ENCODE measurements at regions not wholly inside any gene's neighbourhood (a gene's known extent, or its start where the extent isn't known, plus 50 kb on each side); places are given as distances from the start of the nearest gene placed in this dataset.

GRCh38 chr19:31983647-31984046 is 361.8 kb upstream of the ZNF507 start:
- no peak for DNase-seq (ENCODE audit: low spot score)

GRCh38 chr19:31985001-31985605 is 360.3 kb upstream of the ZNF507 start:
- no peak for DNase-seq (ENCODE audit: low spot score)

- no peak for DNase-seq (ENCODE audit: low spot score)
Measured at GRCh38 chr19:31986951-31987350, 358.5 kb upstream of the ZNF507 start.

GRCh38 chr19:31988256-31988655 is 357.2 kb upstream of the ZNF507 start:
- no peak for DNase-seq (ENCODE audit: low spot score)

GRCh38 chr19:31991984-31992655 is 353.3 kb upstream of the ZNF507 start:
- no peak for DNase-seq (ENCODE audit: low spot score)

- DNase-seq (ENCODE audit: low spot score), result no peak
Measured at GRCh38 chr19:31992750-31993149, 352.7 kb upstream of the ZNF507 start.

GRCh38 chr19:31995546-31995945 is 349.9 kb upstream of the ZNF507 start:
- no peak for DNase-seq (ENCODE audit: low spot score)

- no peak for DNase-seq (ENCODE audit: low spot score)
Measured at GRCh38 chr19:32010071-32010470, 335.3 kb upstream of the ZNF507 start.

GRCh38 chr19:32012206-32012605 is 333.2 kb upstream of the ZNF507 start:
- DNase-seq (ENCODE audit: low spot score), result no peak

- no peak for DNase-seq (ENCODE audit: low spot score)
Measured at GRCh38 chr19:32012886-32013631, 332.4 kb upstream of the ZNF507 start.

GRCh38 chr19:32017176-32017953 is 328.0 kb upstream of the ZNF507 start:
- DNase-seq (ENCODE audit: low spot score), result no peak

GRCh38 chr19:32018014-32018413 is 327.4 kb upstream of the ZNF507 start:
- no peak for DNase-seq (ENCODE audit: low spot score)

GRCh38 chr19:32020538-32020937 is 324.9 kb upstream of the ZNF507 start:
- no peak for DNase-seq (ENCODE audit: low spot score)

GRCh38 chr19:32022044-32022640 is 323.3 kb upstream of the ZNF507 start:
- DNase-seq (ENCODE audit: low spot score), result no peak

- no peak for DNase-seq (ENCODE audit: low spot score)
Measured at GRCh38 chr19:32022731-32023563, 322.5 kb upstream of the ZNF507 start.

- DNase-seq (ENCODE audit: low spot score), result no peak
Measured at GRCh38 chr19:32023564-32023832, 321.9 kb upstream of the ZNF507 start.

- DNase-seq (ENCODE audit: low spot score), result no peak
Measured at GRCh38 chr19:32029235-32029634, 316.2 kb upstream of the ZNF507 start.

GRCh38 chr19:32032561-32032960 is 312.8 kb upstream of the ZNF507 start:
- DNase-seq (ENCODE audit: low spot score), result no peak

- DNase-seq (ENCODE audit: low spot score), result no peak
Measured at GRCh38 chr19:32035626-32036025, 309.8 kb upstream of the ZNF507 start.

- no peak for DNase-seq (ENCODE audit: low spot score)
Measured at GRCh38 chr19:32038021-32038920, 307.1 kb upstream of the ZNF507 start.

All from activated CD4-positive, alpha-beta T cell treated with anti-CD3 and anti-CD28 coated beads, Interleukin-2, Interleukin-4, amounts not matched to agents 100 ng/mL and 50 ng/mL, durations not matched to agents 16 hours and 8 hours (primary cell).